H1 (cell line): ENCODE measurements at regions not wholly inside any gene's neighbourhood (a gene's known extent, or its start where the extent isn't known, plus 50 kb on each side); places are given as distances from the start of the nearest gene placed in this dataset.

Source experiments
- BRCA1 ChIP-seq: IDR thresholded peaks from 2 replicates; pipeline ENCODE4 v1.6.1; 2012; ENCODE audit warnings: low read depth, low read length, improper control_type of control experiment
- CHD2 ChIP-seq: IDR thresholded peaks from 2 replicates; pipeline ENCODE4 v1.6.1; 2012; ENCODE audit warnings: low read length, improper control_type of control experiment
- CHD7 ChIP-seq: fragments of 300-600 bp; sonication (generic); IDR thresholded peaks from 2 replicates; pipeline ENCODE4 v1.7.1; 2012; ENCODE audit warnings: low read length, moderate library complexity, mild to moderate bottlenecking, inconsistent platforms; ENCODE audit not compliant: insufficient replicate concordance
- JUN ChIP-seq: IDR thresholded peaks from 2 replicates; pipeline ENCODE4 v1.6.1; 2011; ENCODE audit warnings: low read depth, mild to moderate bottlenecking, improper control_type of control experiment, low read length
- MAFK ChIP-seq: IDR thresholded peaks from 2 replicates; pipeline ENCODE4 v1.6.1; 2012; ENCODE audit warnings: low read depth, mild to moderate bottlenecking, improper control_type of control experiment, low read length
- NANOG ChIP-seq: IDR thresholded peaks from 2 replicates; pipeline ENCODE4 v1.6.1; 2011; ENCODE audit warnings: low read length, low read depth, mild to moderate bottlenecking, inconsistent platforms; ENCODE audit not compliant: insufficient read depth, poor library complexity, severe bottlenecking
- TF ChIP-seq, protein P1 (sequence below): IDR thresholded peaks from 2 replicates; pipeline ENCODE4 v1.6.1; 2012; ENCODE audit warnings: inconsistent platforms

GRCh38 chr1:209397910-209398309 lies 185.6 kb upstream of the CAMK1G start (continued):
- TF ChIP-seq CHD7 = no peak
- TF ChIP-seq, protein P1, sequence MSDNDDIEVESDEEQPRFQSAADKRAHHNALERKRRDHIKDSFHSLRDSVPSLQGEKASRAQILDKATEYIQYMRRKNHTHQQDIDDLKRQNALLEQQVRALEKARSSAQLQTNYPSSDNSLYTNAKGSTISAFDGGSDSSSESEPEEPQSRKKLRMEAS = no peak
- no peak for TF ChIP-seq NANOG
- no peak for TF ChIP-seq CHD2
- no peak for TF ChIP-seq MAFK
- TF ChIP-seq BRCA1 = no peak
- TF ChIP-seq JUN = no peak
